ENCODE measurements at regions not wholly inside any gene's neighbourhood (a gene's known extent, or its start where the extent isn't known, plus 50 kb on each side); places are given as distances from the start of the nearest gene placed in this dataset.
"Not testable (repeated sequence)": the region's sequence is repeated elsewhere in the genome, so short reads cannot be mapped to it uniquely, and the experiment has no call there.

GRCh38 chr5:57659886-57660285, 177.3 kb upstream of the ACTBL2 start:
- DNase-seq (ENCODE audit: extremely low read depth in 1 of 2, low read depth in 1 of 2) = no peak

- no peak for DNase-seq (ENCODE audit: extremely low read depth in 1 of 2, low read depth in 1 of 2)
Measured at GRCh38 chr5:57658018-57658417, 175.4 kb upstream of the ACTBL2 start.

GRCh38 chr5:57655228-57655627, 172.6 kb upstream of the ACTBL2 start:
- DNase-seq (ENCODE audit: extremely low read depth in 1 of 2, low read depth in 1 of 2) = no peak

- DNase-seq (ENCODE audit: extremely low read depth in 1 of 2, low read depth in 1 of 2) = no peak
Measured at GRCh38 chr5:57653636-57654290, 171.2 kb upstream of the ACTBL2 start.

- DNase-seq (ENCODE audit: extremely low read depth in 1 of 2, low read depth in 1 of 2) = no peak
Measured at GRCh38 chr5:57651127-57651526, 168.5 kb upstream of the ACTBL2 start.

- no peak for DNase-seq (ENCODE audit: extremely low read depth in 1 of 2, low read depth in 1 of 2)
Measured at GRCh38 chr5:57650360-57651069, 167.9 kb upstream of the ACTBL2 start.

- DNase-seq (ENCODE audit: extremely low read depth in 1 of 2, low read depth in 1 of 2) = no peak
Measured at GRCh38 chr5:57642698-57643097, 160.1 kb upstream of the ACTBL2 start.

- no peak for DNase-seq (ENCODE audit: extremely low read depth in 1 of 2, low read depth in 1 of 2)
Measured at GRCh38 chr5:57642066-57642465, 159.5 kb upstream of the ACTBL2 start.

- DNase-seq (ENCODE audit: extremely low read depth in 1 of 2, low read depth in 1 of 2) = no peak
Measured at GRCh38 chr5:57635146-57635777, 152.7 kb upstream of the ACTBL2 start.

GRCh38 chr5:57632937-57633336, 150.3 kb upstream of the ACTBL2 start:
- DNase-seq (ENCODE audit: extremely low read depth in 1 of 2, low read depth in 1 of 2) = no peak

- not testable (repeated sequence) for DNase-seq (ENCODE audit: extremely low read depth in 1 of 2, low read depth in 1 of 2)
Measured at GRCh38 chr5:57631139-57631538, 148.5 kb upstream of the ACTBL2 start.

GRCh38 chr5:57627661-57628060, 145.1 kb upstream of the ACTBL2 start:
- DNase-seq (ENCODE audit: extremely low read depth in 1 of 2, low read depth in 1 of 2) = no peak

- no peak for DNase-seq (ENCODE audit: extremely low read depth in 1 of 2, low read depth in 1 of 2)
Measured at GRCh38 chr5:57626703-57627102, 144.1 kb upstream of the ACTBL2 start.

- DNase-seq (ENCODE audit: extremely low read depth in 1 of 2, low read depth in 1 of 2) = no peak
Measured at GRCh38 chr5:57621624-57622023, 139.0 kb upstream of the ACTBL2 start.

GRCh38 chr5:57618767-57619381, 136.3 kb upstream of the ACTBL2 start:
- no peak for DNase-seq (ENCODE audit: extremely low read depth in 1 of 2, low read depth in 1 of 2)

GRCh38 chr5:57613741-57614140, 131.1 kb upstream of the ACTBL2 start:
- DNase-seq (ENCODE audit: extremely low read depth in 1 of 2, low read depth in 1 of 2) = no peak

- DNase-seq (ENCODE audit: extremely low read depth in 1 of 2, low read depth in 1 of 2) = no peak
Measured at GRCh38 chr5:57611177-57611576, 128.6 kb upstream of the ACTBL2 start.

- no peak for DNase-seq (ENCODE audit: extremely low read depth in 1 of 2, low read depth in 1 of 2)
Measured at GRCh38 chr5:57608542-57608941, 125.9 kb upstream of the ACTBL2 start.

- DNase-seq (ENCODE audit: extremely low read depth in 1 of 2, low read depth in 1 of 2) = no peak
Measured at GRCh38 chr5:57601996-57602395, 119.4 kb upstream of the ACTBL2 start.

- no peak for DNase-seq (ENCODE audit: extremely low read depth in 1 of 2, low read depth in 1 of 2)
Measured at GRCh38 chr5:57600321-57600720, 117.7 kb upstream of the ACTBL2 start.

GRCh38 chr5:57598756-57599155, 116.1 kb upstream of the ACTBL2 start:
- peak in 1 of 2 donors; percentile 12 for DNase-seq (ENCODE audit: extremely low read depth in 1 of 2, low read depth in 1 of 2)

- no peak for DNase-seq (ENCODE audit: extremely low read depth in 1 of 2, low read depth in 1 of 2)
Measured at GRCh38 chr5:57598097-57598496, 115.5 kb upstream of the ACTBL2 start.
